Vagina (tissue), 2 donors: ENCODE measurements at regions not wholly inside any gene's neighbourhood (a gene's known extent, or its start where the extent isn't known, plus 50 kb on each side); places are given as distances from the start of the nearest gene placed in this dataset.

ENCODE experiments used
- DNase-seq, 2 donors: peaks; one replicate each; pipeline ENCODE4 v3.0.0-alpha.2; 2017; ENCODE audit errors: extremely low spot score in 2 of 2
- H3K27ac ChIP-seq: fragments of 200-600 bp; sonication (generic); one replicate; pipeline ENCODE4 v1.5.1; 2019
- H3K27me3 ChIP-seq: fragments of 200-600 bp; sonication (generic); one replicate; pipeline ENCODE4 v1.5.1; 2019
- H3K36me3 ChIP-seq, 2 donors: fragments of 200-600 bp; sonication (generic); one replicate each; pipeline ENCODE4 v1.5.1; 2017 to 2019
- H3K4me1 ChIP-seq: fragments of 200-600 bp; sonication (generic); one replicate; pipeline ENCODE4 v1.5.1; 2019
- H3K4me3 ChIP-seq, 2 donors: fragments of 200-600 bp; sonication (generic); 1 replicate in 1 of 2; 2 replicates in 1 of 2; pipeline ENCODE4 v1.5.1; 2016 to 2019
- H3K9me3 ChIP-seq: fragments of 200-600 bp; sonication (generic); one replicate; pipeline ENCODE4 v1.5.1; 2019
- POLR2A ChIP-seq, 2 donors: fragments of 450-650 bp; IDR thresholded peaks; one replicate each; pipeline ENCODE4 v1.6.1; 2017; ENCODE audit warnings: antibody characterized with exemption in 2 of 2, mild to moderate bottlenecking in 2 of 2, moderate library complexity in 2 of 2
- POLR2AphosphoS5 ChIP-seq, 2 donors: sonication (generic); formaldehyde crosslinking; IDR thresholded peaks; one replicate each; pipeline ENCODE4 v1.9.0; 2017; ENCODE audit warnings: antibody characterized with exemption in 2 of 2, mild to moderate bottlenecking in 2 of 2, low read depth in 1 of 2; ENCODE audit not compliant: insufficient read depth in 1 of 2
- intact Hi-C: fragments of 100-400 bp; cut with DNase I; formaldehyde crosslinking; loops from one replicate; pipeline ENCODE4 v1.15.1; 2023
- TF ChIP-seq, protein P1 (sequence below), 3 experiments: fragments of 450-650 bp in 2 of 3; fragments of 200-600 bp in 1 of 3; sonication (generic) in 1 of 3; IDR thresholded peaks; one replicate each; pipeline ENCODE4 v1.5.1; 2017 to 2019; ENCODE audit warnings: antibody characterized with exemption in 3 of 3, mild to moderate bottlenecking in 2 of 3, moderate library complexity in 2 of 3

DNA sequence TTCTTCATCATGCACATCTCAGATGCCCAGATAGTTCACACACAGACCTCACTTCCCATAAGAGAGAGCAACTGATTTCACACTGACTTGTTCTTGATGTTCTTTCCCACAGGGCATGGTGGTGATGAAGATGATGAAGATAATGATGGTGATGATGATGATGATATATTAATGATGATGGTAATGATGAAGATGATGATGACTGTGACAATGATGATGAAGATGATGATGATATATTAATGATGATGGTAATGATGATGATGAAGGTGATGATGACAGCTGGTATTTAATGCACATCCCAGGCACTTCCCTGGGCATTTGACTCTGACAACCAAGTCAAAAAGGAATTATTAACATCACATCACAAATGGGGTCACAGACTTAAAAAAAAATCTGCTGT lies 225.2 kb downstream of the MAF start:
- H3K4me1 ChIP-seq, result peaks cover 9% of the 10 kb centered on the region
- intact Hi-C loops, result no loop called here
- TF ChIP-seq POLR2AphosphoS5 (IDR thresholded peaks at IDR 0.05; ENCODE audit: insufficient read depth in 1 of 2, low read depth in 1 of 2) (no peak), POLR2A (IDR thresholded peaks at IDR 0.05) (no peak)
- TF ChIP-seq, protein P1, sequence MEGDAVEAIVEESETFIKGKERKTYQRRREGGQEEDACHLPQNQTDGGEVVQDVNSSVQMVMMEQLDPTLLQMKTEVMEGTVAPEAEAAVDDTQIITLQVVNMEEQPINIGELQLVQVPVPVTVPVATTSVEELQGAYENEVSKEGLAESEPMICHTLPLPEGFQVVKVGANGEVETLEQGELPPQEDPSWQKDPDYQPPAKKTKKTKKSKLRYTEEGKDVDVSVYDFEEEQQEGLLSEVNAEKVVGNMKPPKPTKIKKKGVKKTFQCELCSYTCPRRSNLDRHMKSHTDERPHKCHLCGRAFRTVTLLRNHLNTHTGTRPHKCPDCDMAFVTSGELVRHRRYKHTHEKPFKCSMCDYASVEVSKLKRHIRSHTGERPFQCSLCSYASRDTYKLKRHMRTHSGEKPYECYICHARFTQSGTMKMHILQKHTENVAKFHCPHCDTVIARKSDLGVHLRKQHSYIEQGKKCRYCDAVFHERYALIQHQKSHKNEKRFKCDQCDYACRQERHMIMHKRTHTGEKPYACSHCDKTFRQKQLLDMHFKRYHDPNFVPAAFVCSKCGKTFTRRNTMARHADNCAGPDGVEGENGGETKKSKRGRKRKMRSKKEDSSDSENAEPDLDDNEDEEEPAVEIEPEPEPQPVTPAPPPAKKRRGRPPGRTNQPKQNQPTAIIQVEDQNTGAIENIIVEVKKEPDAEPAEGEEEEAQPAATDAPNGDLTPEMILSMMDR (IDR thresholded peaks at IDR 0.05), result no peak
- no peaks in the 10 kb centered on the region for H3K36me3 ChIP-seq
- DNase-seq, result no peak
- no peaks in the 10 kb centered on the region for H3K9me3 ChIP-seq
- H3K27me3 ChIP-seq, result no peaks in the 10 kb centered on the region
- no peak overlapping the region for H3K4me3 ChIP-seq
- H3K27ac ChIP-seq, result no peak overlapping the region

DNA sequence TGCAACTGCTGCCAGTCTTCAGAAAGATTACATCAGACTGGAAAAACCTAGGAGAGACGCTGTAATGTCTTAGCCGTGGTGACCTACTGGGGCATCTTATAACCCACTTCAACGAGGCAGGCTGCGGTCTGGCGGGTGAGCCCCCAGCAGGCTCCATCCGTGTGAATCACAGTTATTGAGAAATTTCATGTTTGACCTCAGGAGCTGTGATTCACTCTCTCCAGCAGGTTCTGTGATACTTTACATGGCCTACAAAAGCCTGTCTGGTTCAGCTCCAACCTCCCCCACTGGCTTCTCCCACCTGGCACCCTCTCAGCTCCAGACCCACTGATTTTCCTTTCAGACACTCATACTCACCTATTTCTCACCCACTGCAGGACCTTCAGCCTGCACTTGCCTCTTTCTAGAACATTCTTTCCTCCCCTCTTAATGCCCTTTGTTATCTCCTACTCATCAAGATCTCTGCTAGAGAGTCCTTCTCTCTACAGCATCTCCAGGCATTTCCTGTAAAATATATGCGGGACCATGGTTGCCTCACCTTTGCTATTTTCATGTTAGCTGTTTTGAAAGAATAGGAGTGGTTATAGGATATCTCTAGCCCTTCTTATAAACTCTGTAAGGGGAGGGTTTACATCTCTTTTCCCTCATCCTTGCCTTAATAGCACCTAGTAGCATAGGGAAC lies 227.9 kb downstream of the MAF start:
- Histone ChIP-seq H3K27ac (no peak overlapping the region), H3K9me3 (no peaks in the 10 kb centered on the region)

DNA sequence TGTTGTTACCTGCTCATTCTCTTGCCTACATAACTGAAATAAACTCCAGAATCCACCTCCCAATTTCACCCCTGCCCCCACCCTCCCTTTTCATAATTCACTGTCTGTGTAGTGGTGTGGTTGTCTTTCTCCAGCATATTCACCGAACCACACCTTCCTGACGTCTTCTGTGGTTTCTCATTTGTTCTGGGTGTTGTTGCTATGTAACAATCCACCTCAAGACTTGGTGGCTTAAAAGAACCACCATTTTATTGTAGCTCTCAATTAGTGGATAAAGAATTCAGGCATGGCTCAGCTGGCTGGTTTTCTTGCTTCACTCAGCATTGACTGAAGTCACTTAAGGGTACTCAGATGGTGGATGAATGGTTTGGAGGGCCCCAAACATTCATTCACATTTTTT lies 229.8 kb downstream of the MAF start:
- peaks cover 9% of the 10 kb centered on the region for H3K4me1 ChIP-seq
- H3K27ac ChIP-seq, result no peak overlapping the region
- intact Hi-C loops, result no loop called here
- TF ChIP-seq, protein P1 (IDR thresholded peaks at IDR 0.05), result no peak
- TF ChIP-seq POLR2A (IDR thresholded peaks at IDR 0.05), result no peak
- TF ChIP-seq POLR2AphosphoS5 (IDR thresholded peaks at IDR 0.05; ENCODE audit: insufficient read depth in 1 of 2, low read depth in 1 of 2), result no peak
- H3K36me3 ChIP-seq, result no peaks in the 10 kb centered on the region
- no peak overlapping the region for H3K4me3 ChIP-seq
- DNase-seq, result no peak
- no peaks in the 10 kb centered on the region for H3K9me3 ChIP-seq
- no peaks in the 10 kb centered on the region for H3K27me3 ChIP-seq

More for the DNA sequence above, 227.9 kb downstream of the MAF start:
- H3K4me3 ChIP-seq, result no peak overlapping the region
- TF ChIP-seq, protein P1 (IDR thresholded peaks at IDR 0.05), result no peak
- no peak for TF ChIP-seq POLR2A (IDR thresholded peaks at IDR 0.05)
- peak in 1 of 2 donors; percentile 40 for TF ChIP-seq POLR2AphosphoS5 (IDR thresholded peaks at IDR 0.05; ENCODE audit: insufficient read depth in 1 of 2, low read depth in 1 of 2)
- no peaks in the 10 kb centered on the region for H3K36me3 ChIP-seq
- intact Hi-C loops, result no loop called here
- peaks cover 9% of the 10 kb centered on the region for H3K4me1 ChIP-seq
- DNase-seq, result no peak
- H3K27me3 ChIP-seq, result no peaks in the 10 kb centered on the region

DNA sequence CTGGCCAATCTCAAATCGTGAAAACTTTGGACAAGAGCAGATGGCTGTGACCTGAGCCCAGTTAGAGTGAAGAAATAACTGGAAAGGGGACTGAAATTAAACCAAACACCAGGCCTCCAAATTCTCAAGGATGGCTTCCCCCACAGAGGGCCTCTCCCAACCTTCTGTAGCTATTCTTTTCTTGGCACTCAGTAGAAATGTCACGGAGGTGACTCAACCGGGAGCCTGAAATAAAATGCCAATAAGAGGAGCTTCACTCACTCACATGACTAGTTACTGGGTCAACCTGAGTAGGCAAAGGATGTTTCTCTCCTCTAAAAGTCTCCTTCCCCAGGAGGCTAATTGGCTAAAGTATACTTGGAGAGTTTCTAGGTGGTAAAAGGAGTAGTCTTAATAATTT lies 230.7 kb downstream of the MAF start:
- no peak overlapping the region for H3K4me3 ChIP-seq
- H3K36me3 ChIP-seq, result no peaks in the 10 kb centered on the region
- intact Hi-C loops, result no loop called here
- H3K4me1 ChIP-seq, result peaks cover 9% of the 10 kb centered on the region
- H3K9me3 ChIP-seq, result no peaks in the 10 kb centered on the region
- DNase-seq, result no peak
- TF ChIP-seq POLR2A (IDR thresholded peaks at IDR 0.05) (no peak), POLR2AphosphoS5 (IDR thresholded peaks at IDR 0.05; ENCODE audit: insufficient read depth in 1 of 2, low read depth in 1 of 2) (no peak)
- TF ChIP-seq, protein P1 (IDR thresholded peaks at IDR 0.05), result no peak
- H3K27ac ChIP-seq, result no peak overlapping the region
- H3K27me3 ChIP-seq, result no peaks in the 10 kb centered on the region

DNA sequence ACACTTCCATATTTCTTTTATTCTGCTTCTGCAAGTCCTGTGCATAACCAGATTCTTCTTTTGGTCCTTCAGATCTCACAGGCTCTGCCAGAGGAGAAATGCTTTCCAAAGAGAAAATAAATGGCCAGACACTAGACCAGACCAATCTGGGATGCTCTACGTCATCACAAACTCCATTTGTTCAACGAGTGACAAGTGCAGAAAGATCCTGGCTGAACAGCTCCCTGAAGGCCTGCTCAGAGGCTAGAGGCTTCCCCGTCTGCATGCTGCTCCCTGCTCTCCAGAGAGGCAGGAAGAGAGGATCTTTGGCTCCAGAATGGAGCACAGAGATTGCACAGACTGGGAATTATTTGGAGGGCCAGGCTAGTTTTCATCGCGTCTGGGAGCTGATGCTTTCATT lies 232.7 kb downstream of the MAF start:
- Histone ChIP-seq H3K36me3 (no peaks in the 10 kb centered on the region), H3K4me1 (peaks cover 7% of the 10 kb centered on the region), H3K9me3 (no peaks in the 10 kb centered on the region), H3K27ac (no peak overlapping the region), H3K4me3 (no peak overlapping the region), H3K27me3 (no peaks in the 10 kb centered on the region)
- intact Hi-C loops, result no loop called here
- DNase-seq, result no peak
- TF ChIP-seq POLR2AphosphoS5 (IDR thresholded peaks at IDR 0.05; ENCODE audit: insufficient read depth in 1 of 2, low read depth in 1 of 2) (no peak), POLR2A (IDR thresholded peaks at IDR 0.05) (no peak)
- TF ChIP-seq, protein P1 (IDR thresholded peaks at IDR 0.05), result no peak
